AG04449 (cell line): ENCODE measurements at regions not wholly inside any gene's neighbourhood (a gene's known extent, or its start where the extent isn't known, plus 50 kb on each side); places are given as distances from the start of the nearest gene placed in this dataset.

Experiments
- CTCF ChIA-PET: fragments of 350-600 bp; formaldehyde crosslinking; extraction: SDS; loops from one replicate; lab custom pipeline; 2021; ENCODE audit warnings: antibody characterized with exemption; lab: Yijun Ruan, JAX
- POLR2A ChIA-PET: fragments of 400-600, 350-600 bp; formaldehyde crosslinking; extraction: SDS; loops from one replicate; lab custom pipeline; 2020; ENCODE audit warnings: antibody characterized with exemption, inconsistent platforms; lab: Yijun Ruan, JAX
- DNase-seq: peaks from one replicate; pipeline ENCODE4 v3.0.0-alpha.2; 2010; ENCODE audit warnings: low read depth, low spot score
- H3K4me3 ChIP-seq: 2 replicates; pipeline ENCODE4 v1.5.1; 2011; ENCODE audit warnings: low read depth, mild to moderate bottlenecking, control low read depth, low read length
- CTCF ChIP-seq: IDR thresholded peaks from one replicate; pipeline ENCODE4 v1.5.1; 2011; ENCODE audit warnings: mild to moderate bottlenecking, moderate library complexity, low read length, control low read depth, inconsistent platforms; ENCODE audit not compliant: insufficient read depth; ENCODE audit errors: missing control alignments

GRCh38 chr11:19426756-19427403, 186.1 kb upstream of the E2F8 start:
- POLR2A ChIA-PET = no interaction called here
- TF ChIP-seq CTCF = no peak
- DNase-seq = no peak
- CTCF ChIA-PET = no interaction called here
- no peak overlapping the region for H3K4me3 ChIP-seq

GRCh38 chr11:19426011-19426755, 185.4 kb upstream of the E2F8 start:
- TF ChIP-seq CTCF = no peak
- no peak for DNase-seq
- ChIA-PET POLR2A (no interaction called here), CTCF (no interaction called here)
- no peak overlapping the region for H3K4me3 ChIP-seq

GRCh38 chr11:19422276-19422675, 181.5 kb upstream of the E2F8 start:
- no peak for TF ChIP-seq CTCF
- no peak overlapping the region for H3K4me3 ChIP-seq
- DNase-seq = no peak
- POLR2A ChIA-PET = no interaction called here
- CTCF ChIA-PET = no interaction called here

GRCh38 chr11:19420868-19421533, 180.3 kb upstream of the E2F8 start:
- ChIA-PET CTCF (no interaction called here), POLR2A (no interaction called here)
- no peak for DNase-seq
- no peak overlapping the region for H3K4me3 ChIP-seq
- TF ChIP-seq CTCF = no peak

GRCh38 chr11:19419808-19420207, 179.1 kb upstream of the E2F8 start:
- H3K4me3 ChIP-seq = no peak overlapping the region; the same call in 1 of the 2 replicates
- POLR2A ChIA-PET = interaction anchor here (0.9 kb wide), 1 partner anchor 15 kb away, joined by 3 read pairs; no protein-coding TSS in a partner anchor
- CTCF ChIA-PET = no interaction called here

More at GRCh38 chr11:19419808-19420207, 179.1 kb upstream of the E2F8 start:
- TF ChIP-seq CTCF = no peak
- DNase-seq = no peak
